ENCODE measurements at regions not wholly inside any gene's neighbourhood (a gene's known extent, or its start where the extent isn't known, plus 50 kb on each side); places are given as distances from the start of the nearest gene placed in this dataset.

- Mint-ChIP-seq H3K27ac (ENCODE audit: unreplicated experiment) (no peak overlapping the region), H3K4me1 (ENCODE audit: low read depth) (peaks cover under 1% of the 10 kb centered on the region), H3K36me3 (ENCODE audit: low read depth) (no peaks in the 10 kb centered on the region), H3K27me3 (ENCODE audit: low read depth) (no peaks in the 10 kb centered on the region), H3K4me3 (ENCODE audit: unreplicated experiment) (no peak overlapping the region), H3K9me3 (ENCODE audit: low read depth) (no peaks in the 10 kb centered on the region)
- TF ChIP-seq CTCF (IDR thresholded peaks at IDR 0.05) = no peak
- no peak for DNase-seq (ENCODE audit: low spot score)
Observed at GRCh38 chr5:93255796-93256195, 325.2 kb downstream of the NR2F1-AS1 start.

- Mint-ChIP-seq H3K4me3 (ENCODE audit: unreplicated experiment) (no peak overlapping the region), H3K36me3 (ENCODE audit: low read depth) (no peaks in the 10 kb centered on the region), H3K27me3 (ENCODE audit: low read depth) (no peaks in the 10 kb centered on the region), H3K9me3 (ENCODE audit: low read depth) (no peaks in the 10 kb centered on the region), H3K4me1 (ENCODE audit: low read depth) (peaks cover 18% of the 10 kb centered on the region), H3K27ac (ENCODE audit: unreplicated experiment) (no peak overlapping the region)
- no peak for DNase-seq (ENCODE audit: low spot score)
- peak; percentile 32 for TF ChIP-seq CTCF (IDR thresholded peaks at IDR 0.05)
Observed at GRCh38 chr5:93252165-93252564, 328.9 kb downstream of the NR2F1-AS1 start.

GRCh38 chr5:93251347-93251746, 329.7 kb downstream of the NR2F1-AS1 start:
- TF ChIP-seq CTCF (IDR thresholded peaks at IDR 0.05) = no peak
- no peaks in the 10 kb centered on the region for H3K27me3 Mint-ChIP-seq (ENCODE audit: low read depth)
- H3K4me3 Mint-ChIP-seq (ENCODE audit: unreplicated experiment) = no peak overlapping the region
- DNase-seq (ENCODE audit: low spot score) = no peak
- no peaks in the 10 kb centered on the region for H3K36me3 Mint-ChIP-seq (ENCODE audit: low read depth)
- H3K9me3 Mint-ChIP-seq (ENCODE audit: low read depth) = no peaks in the 10 kb centered on the region
- H3K27ac Mint-ChIP-seq (ENCODE audit: unreplicated experiment) = no peak overlapping the region
- peaks cover 21% of the 10 kb centered on the region for H3K4me1 Mint-ChIP-seq (ENCODE audit: low read depth)

- Mint-ChIP-seq H3K36me3 (ENCODE audit: low read depth) (no peaks in the 10 kb centered on the region), H3K4me1 (ENCODE audit: low read depth) (peaks cover 26% of the 10 kb centered on the region), H3K4me3 (ENCODE audit: unreplicated experiment) (no peak overlapping the region), H3K27me3 (ENCODE audit: low read depth) (no peaks in the 10 kb centered on the region), H3K9me3 (ENCODE audit: low read depth) (no peaks in the 10 kb centered on the region), H3K27ac (ENCODE audit: unreplicated experiment) (no peak overlapping the region)
- DNase-seq (ENCODE audit: low spot score) = no peak
- TF ChIP-seq CTCF (IDR thresholded peaks at IDR 0.05) = no peak
Observed at GRCh38 chr5:93250424-93250823, 330.6 kb downstream of the NR2F1-AS1 start.

- peak overlapping the region; percentile 66 for H3K4me3 Mint-ChIP-seq (ENCODE audit: unreplicated experiment)
- no peak for TF ChIP-seq CTCF (IDR thresholded peaks at IDR 0.05)
- H3K36me3 Mint-ChIP-seq (ENCODE audit: low read depth) = no peaks in the 10 kb centered on the region
- no peaks in the 10 kb centered on the region for H3K9me3 Mint-ChIP-seq (ENCODE audit: low read depth)
- no peaks in the 10 kb centered on the region for H3K27me3 Mint-ChIP-seq (ENCODE audit: low read depth)
- peak overlapping the region; percentile 22 for H3K27ac Mint-ChIP-seq (ENCODE audit: unreplicated experiment)
- no peak for DNase-seq (ENCODE audit: low spot score)
- peaks cover 26% of the 10 kb centered on the region for H3K4me1 Mint-ChIP-seq (ENCODE audit: low read depth)
Observed at GRCh38 chr5:93249651-93250289, 331.2 kb downstream of the NR2F1-AS1 start.
